NCI-H748 (cell line): ENCODE measurements at regions not wholly inside any gene's neighbourhood (a gene's known extent, or its start where the extent isn't known, plus 50 kb on each side); places are given as distances from the start of the nearest gene placed in this dataset.

Experiments used
- DNase-seq: peaks from one replicate; lab custom pipeline; 2025; ENCODE audit not compliant: unreplicated experiment; lab: John Stamatoyannopoulos, UW

GRCh38 chr4:177105536-177105935 lies 204.1 kb upstream of the NEIL3 start:
- DNase-seq, result no peak

- DNase-seq, result no peak
Measured at GRCh38 chr4:177107288-177107921, 202.3 kb upstream of the NEIL3 start.

GRCh38 chr4:177108708-177109107 lies 201.0 kb upstream of the NEIL3 start:
- DNase-seq, result no peak

GRCh38 chr4:177109769-177110168 lies 199.9 kb upstream of the NEIL3 start:
- no peak for DNase-seq

- no peak for DNase-seq
Measured at GRCh38 chr4:177116161-177116560, 193.5 kb upstream of the NEIL3 start.

GRCh38 chr4:177117256-177117655 lies 192.4 kb upstream of the NEIL3 start:
- peak; percentile 1 for DNase-seq

GRCh38 chr4:177118596-177118995 lies 191.1 kb upstream of the NEIL3 start:
- DNase-seq, result no peak

- DNase-seq, result no peak
Measured at GRCh38 chr4:177119021-177119471, 190.6 kb upstream of the NEIL3 start.

- DNase-seq, result no peak
Measured at GRCh38 chr4:177119691-177120090, 190.0 kb upstream of the NEIL3 start.

GRCh38 chr4:177123811-177124210 lies 185.9 kb upstream of the NEIL3 start:
- DNase-seq, result no peak

GRCh38 chr4:177124349-177125064 lies 185.2 kb upstream of the NEIL3 start:
- no peak for DNase-seq

GRCh38 chr4:177125656-177126055 lies 184.0 kb upstream of the NEIL3 start:
- no peak for DNase-seq

- DNase-seq, result no peak
Measured at GRCh38 chr4:177127658-177128057, 182.0 kb upstream of the NEIL3 start.

GRCh38 chr4:177128306-177128705 lies 181.4 kb upstream of the NEIL3 start:
- DNase-seq, result no peak

- DNase-seq, result no peak
Measured at GRCh38 chr4:177131736-177132135, 177.9 kb upstream of the NEIL3 start.

- no peak for DNase-seq
Measured at GRCh38 chr4:177147668-177148067, 162.0 kb upstream of the NEIL3 start.

- peak; percentile 11 for DNase-seq
Measured at GRCh38 chr4:177155454-177155853, 154.2 kb upstream of the NEIL3 start.

GRCh38 chr4:177159600-177159999 lies 150.1 kb upstream of the NEIL3 start:
- DNase-seq, result no peak

GRCh38 chr4:177161781-177162180 lies 147.9 kb upstream of the NEIL3 start:
- no peak for DNase-seq

GRCh38 chr4:177163532-177163931 lies 146.1 kb upstream of the NEIL3 start:
- DNase-seq, result no peak

GRCh38 chr4:177171588-177171987 lies 138.1 kb upstream of the NEIL3 start:
- no peak for DNase-seq

- DNase-seq, result no peak
Measured at GRCh38 chr4:177175473-177175872, 134.2 kb upstream of the NEIL3 start.
